GM18517 (cell line): ENCODE measurements at regions not wholly inside any gene's neighbourhood (a gene's known extent, or its start where the extent isn't known, plus 50 kb on each side); places are given as distances from the start of the nearest gene placed in this dataset.
"Not testable (repeated sequence)": the region's sequence is repeated elsewhere in the genome, so short reads cannot be mapped to it uniquely, and the experiment has no call there.

ENCODE experiments used
- ATAC-seq: cut with Tn5 transposase; IDR thresholded peaks from one replicate; pipeline ENCODE4 v1.9.1; 2021; ENCODE audit warnings: mild to moderate bottlenecking, moderate library complexity; ENCODE audit not compliant: unreplicated experiment

DNA sequence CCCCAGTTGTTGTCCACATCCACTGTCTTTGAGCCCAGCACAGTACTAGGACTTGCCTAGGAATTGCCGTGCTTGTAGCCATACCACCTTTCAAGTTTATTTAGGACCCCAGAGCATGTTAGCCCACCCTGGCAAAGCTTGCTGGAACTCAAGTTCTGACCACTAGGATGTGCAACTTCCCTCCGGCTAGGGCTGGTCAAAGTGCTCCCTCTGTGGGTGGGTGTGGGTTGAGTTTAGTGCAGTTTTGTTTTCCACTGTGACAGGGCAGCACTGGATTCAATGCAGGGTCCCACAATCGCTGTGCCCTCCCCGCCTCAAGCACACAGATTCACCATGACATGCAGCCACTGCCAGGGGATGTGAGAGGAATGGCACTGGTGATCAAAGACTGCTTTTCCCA lies 96.0 kb downstream of the RASGEF1B start:
- no peak for ATAC-seq

DNA sequence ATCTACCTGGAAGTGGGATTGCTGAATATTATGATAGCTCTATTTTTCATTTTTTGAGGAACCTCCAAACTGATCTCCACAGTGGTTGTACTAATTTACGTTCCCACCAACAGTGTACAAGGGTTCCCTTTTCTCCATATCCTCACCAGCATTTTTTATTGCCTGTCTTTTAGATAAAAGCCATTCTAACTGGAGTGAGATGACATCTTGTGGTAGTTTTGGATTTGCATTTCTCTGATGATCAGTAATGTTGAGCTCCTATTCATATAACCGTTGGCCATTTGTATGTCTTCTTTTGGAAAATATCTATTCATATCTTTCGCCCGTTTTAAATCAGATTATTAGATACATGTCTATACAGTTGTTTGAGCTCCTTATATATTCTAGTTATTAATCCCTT lies 101.8 kb downstream of the RASGEF1B start:
- ATAC-seq: no peak

DNA sequence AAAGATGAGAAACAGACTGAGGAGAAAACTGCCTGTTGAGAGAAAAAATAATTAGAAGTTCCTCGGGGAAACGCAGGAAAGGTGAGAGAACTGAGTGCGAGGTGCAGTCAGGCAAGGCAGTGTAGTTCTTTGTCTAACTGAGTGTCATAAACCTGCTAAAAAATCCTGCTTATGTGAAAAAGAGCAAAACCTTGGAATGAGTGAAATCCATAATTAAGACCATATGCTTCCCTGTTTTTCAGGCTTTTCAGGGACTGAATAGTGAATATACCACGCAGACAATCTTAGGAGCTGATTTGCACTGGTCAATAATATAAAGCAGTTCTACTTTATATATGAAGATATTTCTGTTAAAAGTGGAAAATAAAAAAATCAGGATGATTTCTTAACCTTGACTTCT lies 104.9 kb downstream of the RASGEF1B start:
- ATAC-seq: no peak

DNA sequence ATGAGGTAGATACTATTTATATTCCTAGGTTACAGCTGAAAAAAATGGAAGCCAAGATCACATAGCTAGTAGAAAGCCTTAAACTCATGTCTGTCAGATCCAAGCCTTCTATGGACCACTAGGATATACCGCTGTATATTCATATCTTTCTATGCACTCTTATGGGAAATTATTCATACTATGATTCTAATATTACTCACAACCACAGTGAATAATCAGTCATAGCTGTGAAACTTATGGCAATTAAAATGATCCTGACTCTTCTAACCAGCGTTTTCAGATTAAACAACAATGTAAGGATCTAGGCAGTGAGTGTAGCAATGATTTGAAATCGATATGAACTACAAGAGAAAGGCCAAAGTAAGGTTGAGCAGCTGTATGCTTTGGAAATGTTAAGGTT lies 111.0 kb downstream of the RASGEF1B start:
- ATAC-seq: no peak

DNA sequence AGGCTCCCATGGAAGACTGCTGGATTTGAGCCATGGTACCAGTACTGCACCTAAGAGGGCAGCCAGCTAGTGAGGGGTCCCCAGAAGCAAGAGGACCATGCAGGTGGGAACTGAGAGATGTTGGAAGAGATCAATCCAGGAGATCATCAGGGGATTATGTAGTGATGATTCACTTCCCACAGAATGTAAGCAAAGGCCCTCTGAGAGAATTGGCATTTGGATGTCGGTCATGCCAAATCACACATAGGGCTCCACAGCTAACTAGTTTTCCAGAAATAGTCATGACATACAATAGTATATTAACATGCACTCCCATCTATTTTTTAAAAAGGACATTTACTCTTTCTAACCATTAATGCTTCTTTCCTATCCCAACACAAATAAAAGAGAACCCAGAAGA lies 112.5 kb downstream of the RASGEF1B start:
- no peak for ATAC-seq

DNA sequence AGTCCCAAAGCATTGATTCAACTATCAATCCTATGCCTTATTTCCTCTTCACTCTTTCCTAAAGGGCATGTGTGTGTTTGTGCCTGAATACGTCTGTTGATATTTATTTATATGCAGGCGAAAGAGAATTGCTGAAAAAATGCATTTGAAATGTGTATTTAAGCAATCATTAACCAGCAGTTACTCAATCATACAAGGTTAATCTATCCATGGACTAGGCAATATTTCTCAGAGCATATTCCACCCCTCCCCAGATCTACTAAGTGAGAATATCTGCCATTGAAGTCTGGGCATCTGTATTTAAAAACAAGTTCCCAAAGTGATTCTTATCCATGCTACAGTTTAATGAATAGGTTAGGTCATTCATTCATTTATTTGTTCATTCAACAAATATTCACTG lies 113.6 kb downstream of the RASGEF1B start:
- ATAC-seq: no peak

DNA sequence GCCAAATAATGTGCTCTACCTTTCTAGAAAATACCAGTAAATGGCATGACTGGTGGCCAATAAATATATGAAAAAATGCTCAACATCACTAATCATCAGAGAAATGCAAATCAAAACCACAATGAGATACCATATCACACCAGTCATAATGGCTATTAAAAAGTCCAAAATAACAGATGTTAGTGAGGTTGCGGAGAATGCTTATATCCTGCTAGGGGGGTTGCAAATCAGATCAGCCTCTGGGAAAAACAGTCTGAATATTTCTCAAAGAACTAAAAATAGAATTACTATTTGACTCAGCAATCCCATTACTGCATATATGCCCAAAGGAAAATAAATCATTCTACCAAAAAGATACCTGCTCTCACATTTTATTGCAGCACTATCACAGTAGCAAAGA lies 115.1 kb downstream of the RASGEF1B start:
- ATAC-seq: no peak

DNA sequence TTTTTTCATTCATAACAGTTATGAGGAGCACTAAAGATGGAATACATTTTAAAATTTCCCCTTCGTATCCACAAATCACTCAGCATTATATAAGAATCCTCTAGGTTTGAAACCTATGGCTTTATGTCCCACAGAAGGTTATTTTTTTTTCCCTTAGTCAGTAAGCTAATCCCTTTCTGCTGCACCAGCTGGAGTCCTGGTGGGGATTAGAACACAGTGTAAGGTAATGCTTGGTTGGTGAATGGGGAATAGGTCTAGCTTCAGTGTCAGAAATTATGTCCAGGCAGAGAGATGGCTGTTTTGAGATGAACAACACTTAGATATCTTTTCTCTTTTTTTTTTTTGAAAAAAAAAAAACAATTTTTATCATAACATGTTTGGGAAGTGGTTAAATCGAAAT lies 116.6 kb downstream of the RASGEF1B start:
- no peak for ATAC-seq

DNA sequence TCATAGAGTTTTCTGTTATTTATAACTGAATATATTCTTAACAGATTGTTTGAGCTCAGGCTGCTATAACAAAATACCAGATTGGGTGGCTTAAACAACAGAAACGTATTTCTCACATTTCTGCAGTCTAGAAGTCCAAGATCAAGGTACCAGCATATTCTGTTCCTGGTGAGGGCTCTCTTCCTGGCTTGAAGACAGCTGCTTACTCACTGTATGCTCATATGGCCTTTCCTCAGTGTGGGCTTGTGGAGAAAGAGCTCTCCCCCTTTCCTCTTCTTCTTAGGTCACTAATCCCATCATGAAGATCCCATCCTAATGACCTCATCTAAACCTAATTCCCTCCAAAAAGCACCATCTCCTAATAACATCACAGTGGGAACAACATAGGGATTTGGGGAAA lies 117.8 kb downstream of the RASGEF1B start:
- ATAC-seq: no peak

DNA sequence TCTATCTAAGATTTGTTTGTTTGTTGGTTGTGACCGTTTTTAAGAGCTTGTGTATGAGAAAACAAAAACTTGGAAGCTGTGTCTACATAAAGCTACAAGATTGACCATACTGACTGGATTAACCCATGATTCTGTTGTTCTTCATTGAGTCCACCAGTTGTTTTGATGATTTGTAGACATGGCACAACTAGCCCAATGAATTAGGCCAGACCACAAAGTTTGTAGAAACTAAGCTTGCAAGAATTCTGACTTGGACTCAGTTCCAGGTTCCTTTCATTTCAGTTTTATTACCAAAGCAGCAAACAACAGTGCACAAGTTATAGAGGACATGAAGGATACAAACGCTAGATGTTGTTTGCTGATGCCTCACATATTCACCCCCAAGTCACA lies 119.3 kb downstream of the RASGEF1B start:
- ATAC-seq: no peak

DNA sequence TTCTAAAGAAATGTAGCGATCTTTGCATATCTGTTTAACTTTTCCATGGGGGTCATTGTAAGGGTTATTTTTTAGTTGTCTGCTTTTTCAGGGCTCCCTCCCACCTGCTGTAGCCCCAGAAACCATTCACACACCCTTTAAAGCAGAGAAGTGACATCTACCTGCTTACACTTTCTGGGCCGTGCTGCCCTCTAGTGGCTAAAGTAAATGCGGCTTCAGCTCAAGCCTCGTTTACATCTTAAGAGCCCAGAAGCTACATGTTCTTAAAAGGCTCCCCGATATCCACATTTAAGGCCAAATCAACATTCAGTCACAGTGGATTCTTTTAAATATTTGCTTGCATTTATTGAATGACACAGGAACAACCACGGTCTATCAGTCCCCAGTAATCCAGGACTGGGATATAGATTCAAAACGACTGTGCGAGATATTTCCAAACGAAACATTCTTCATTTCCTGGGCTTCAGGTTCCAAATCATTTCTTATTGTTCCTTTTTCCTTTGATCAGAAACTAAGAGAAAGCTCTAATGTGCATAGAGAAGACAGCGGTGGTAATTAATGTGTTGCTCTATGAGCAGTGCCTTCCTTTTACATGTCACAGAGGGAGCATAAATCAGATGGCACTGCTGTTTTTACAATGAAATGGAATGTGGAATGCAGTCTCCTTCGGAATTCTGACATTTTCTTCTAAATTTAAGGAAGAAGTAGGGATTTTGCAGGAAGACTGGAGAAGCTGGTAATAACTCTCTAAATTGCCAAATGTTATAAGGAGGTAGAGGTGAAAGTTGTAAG lies 119.9 kb downstream of the RASGEF1B start:
- ATAC-seq: peak; percentile 89

DNA sequence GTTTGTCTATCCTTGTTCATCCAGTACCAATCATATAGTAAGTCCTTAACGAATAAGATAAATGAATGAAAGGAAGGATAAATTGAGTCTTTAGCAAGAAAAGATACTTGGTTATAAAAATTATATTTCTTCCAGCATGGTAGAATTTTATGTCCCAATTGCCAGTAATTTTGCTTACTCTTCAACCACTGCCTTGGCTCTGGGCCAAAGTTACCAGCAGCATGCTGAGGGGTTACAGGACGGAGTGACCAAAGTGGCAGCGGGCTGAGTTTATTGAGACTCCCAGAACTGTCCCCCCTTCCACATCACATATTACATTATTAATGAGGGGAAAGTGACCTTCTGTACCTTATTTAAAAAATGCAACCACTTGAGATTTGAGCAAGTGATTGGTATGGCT lies 121.7 kb downstream of the RASGEF1B start:
- ATAC-seq: no peak

DNA sequence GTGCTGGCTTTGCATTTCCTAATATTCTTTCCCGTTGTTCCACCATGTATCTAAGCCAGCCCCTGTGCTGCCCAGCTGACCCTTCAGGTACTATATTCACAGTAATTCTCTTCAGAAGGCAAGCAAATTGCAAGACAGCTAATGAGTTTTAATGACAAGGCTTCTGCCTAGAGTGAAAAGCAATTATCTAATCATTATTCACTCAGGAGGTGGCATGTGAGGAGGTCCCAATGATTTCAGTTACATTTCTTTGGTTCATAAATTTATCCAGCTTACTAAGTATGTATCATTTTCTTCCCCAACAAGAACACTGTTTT lies 123.0 kb downstream of the RASGEF1B start:
- no peak for ATAC-seq

DNA sequence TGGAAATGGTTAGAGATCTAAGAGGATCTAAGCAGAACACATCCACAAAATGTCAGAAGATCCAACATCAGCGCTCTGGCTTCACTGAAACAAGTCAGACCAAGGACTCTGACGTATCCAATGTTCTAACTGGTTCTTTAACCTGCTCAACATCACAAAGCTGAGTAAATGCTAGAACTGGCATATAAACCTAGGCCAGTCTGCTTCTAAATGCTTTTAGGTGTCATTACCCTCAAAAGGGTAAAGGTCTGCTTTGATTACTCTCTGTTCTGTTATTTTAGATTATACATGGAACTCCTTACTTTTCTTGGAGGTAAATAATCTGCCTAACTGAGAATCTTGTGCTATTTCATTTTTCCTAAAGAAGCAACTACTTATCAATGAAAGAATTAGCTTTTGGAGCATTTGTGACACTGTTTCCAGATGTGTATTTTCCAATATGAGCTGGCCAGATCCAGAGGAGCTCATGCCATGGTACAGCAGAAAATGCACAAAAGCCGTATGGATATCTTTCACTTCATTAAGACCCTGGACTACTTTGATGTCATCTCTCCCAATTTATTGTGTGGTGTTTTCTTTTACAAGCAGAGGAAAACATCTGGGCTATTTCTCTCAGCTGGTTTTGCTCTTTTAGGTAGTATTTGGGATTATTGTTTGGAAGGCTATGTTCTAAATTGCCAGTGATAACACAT lies 123.5 kb downstream of the RASGEF1B start:
- no peak for ATAC-seq

DNA sequence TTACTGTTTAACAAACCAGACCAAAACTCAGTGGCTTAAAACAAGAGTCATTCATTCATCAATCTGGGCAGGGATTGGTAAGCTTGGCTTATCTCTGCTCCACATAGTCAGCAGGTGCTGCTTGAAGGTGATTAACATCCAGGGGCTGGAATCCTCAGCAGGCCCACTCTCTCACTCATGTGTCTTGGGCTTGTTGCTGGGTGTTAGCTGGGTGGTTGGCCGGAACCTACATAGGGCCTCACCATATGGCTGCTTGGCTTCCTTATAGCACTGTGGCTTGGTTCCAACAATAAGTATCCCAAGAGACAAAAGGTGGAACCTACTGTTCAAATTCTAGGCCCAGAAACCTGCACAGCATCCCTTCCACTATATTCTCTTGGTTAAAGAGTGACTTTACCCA lies 125.0 kb downstream of the RASGEF1B start:
- no peak for ATAC-seq

DNA sequence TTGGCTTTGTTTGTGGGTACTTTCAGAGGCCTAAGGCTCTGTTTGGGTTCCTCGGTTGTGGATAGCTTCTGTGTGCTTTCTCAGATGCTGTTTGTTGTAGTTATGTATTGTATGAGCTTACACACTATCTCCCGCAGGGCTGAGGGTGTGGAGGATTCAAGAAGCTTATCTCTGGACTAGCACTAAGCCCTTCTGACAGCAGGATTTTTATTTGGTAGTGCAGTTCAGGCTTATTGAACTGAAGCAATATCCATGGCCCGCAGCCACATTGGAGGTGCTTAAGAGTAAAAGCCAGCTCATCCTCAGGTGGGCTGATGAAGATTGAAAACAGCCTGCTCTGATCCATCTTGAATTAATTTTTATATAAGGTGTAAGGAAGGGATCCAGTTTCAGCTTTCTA lies 128.2 kb downstream of the RASGEF1B start:
- no peak for ATAC-seq

DNA sequence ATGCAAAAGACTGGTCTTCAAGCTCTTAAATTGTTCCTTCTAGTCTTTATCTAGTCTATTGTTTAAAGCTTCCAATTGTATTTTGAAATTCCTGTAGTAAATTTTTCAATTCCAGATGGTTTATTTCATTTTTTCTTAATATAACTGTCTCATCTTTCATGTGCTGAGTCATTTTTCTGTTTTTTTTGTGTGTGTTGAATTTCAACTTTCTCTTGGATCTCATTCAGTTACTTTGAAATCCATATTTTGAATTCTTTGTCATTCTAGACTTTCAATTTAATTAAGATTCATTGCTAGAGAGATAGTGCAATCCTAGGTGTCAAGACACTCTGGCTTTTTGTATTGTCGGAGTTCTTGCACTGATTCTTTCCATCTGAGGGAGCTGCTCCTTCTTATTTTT lies 128.0 kb upstream of the PRKG2 start:
- no peak for ATAC-seq

DNA sequence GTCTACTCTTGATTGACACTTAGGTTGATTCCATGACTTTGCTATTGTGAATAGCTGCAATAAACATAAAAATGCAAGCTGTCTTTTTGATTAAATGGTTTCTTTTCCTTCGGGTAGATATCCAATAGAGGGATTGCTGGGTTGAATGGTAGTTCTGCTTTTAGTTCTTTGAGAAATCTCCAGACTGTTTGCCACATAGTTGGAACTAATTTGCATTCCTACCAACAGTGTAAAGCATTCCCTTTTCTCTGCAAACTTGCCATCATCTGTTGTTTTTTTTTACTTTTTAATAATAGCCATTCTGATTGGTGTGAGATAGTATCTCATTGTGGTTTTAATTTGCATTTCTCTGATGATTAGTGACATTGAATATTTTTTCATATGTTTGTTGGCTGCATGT lies 122.2 kb upstream of the PRKG2 start:
- ATAC-seq: no peak

DNA sequence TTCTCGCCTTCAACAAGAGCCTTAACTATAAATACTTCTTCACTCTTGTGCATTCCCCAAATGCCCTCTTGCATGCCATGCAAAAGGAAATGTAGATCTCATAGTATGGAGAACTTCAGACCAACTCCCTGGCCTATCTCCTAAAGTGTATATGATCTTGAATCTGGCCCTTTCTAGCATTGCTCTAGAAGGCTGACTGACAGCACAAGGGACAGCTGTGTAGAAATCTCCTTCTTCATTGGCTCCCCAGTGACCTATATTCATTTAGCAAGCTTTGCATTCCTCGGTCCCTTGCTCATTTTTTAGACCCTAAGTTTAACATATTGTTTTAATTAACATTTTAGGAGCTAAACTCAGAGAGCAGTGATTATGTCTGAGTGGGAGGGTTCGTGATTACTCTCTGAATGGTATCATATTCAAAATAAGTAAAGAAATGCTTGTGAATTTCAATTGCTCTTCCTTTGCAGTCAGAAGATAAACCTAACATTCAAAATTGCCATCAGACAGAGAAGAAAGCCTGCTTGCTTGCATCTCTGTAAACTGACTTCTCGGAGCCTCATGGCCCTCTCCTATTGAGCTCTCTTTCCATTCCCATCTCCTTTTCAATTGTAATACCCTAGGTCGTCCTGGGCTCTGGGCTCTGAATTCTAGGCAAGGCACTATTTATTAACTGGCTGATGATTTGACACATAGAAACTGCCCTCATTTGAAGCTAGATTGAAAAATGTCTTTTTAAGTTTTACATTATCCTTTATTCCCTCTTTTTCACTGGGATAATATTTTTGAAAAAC lies 120.3 kb upstream of the PRKG2 start:
- no peak for ATAC-seq

DNA sequence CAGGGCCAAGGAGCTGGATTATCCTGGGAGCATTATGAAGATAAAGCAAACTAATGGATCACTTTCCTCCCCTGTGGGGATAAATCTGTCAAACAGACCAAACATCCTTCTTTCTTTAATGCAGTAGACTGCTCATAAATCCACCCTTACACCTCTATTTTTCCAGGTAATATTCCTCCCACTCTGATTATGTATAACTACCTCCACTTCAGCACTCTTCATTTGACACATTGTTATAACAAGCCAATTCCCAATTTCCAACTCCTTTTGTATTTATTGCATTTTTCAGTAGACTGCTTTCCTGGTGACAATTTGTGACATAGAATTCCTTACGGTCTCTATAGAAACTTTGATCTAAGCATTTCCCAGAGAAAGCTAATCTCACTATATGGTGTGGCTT lies 115.0 kb upstream of the PRKG2 start:
- ATAC-seq: no peak

DNA sequence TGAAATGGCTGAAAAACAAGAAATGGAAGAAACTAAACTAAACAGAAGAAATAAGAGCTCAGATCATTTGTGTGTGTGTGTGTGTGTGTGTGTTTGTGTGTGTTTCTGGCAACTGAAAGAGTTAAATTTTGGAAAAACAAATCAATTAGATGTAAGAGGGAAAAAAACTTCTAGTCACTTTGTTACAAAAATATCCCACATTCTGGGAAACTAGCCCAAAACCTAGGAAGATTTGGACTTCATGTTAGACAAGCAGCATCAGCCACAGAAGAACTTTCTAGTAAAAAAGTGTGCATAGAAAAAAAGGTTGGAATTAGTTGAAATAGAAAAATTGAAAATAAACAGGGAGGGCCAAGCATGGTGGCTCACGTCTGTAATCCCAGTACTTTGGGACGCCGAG lies 111.6 kb upstream of the PRKG2 start:
- no peak for ATAC-seq

DNA sequence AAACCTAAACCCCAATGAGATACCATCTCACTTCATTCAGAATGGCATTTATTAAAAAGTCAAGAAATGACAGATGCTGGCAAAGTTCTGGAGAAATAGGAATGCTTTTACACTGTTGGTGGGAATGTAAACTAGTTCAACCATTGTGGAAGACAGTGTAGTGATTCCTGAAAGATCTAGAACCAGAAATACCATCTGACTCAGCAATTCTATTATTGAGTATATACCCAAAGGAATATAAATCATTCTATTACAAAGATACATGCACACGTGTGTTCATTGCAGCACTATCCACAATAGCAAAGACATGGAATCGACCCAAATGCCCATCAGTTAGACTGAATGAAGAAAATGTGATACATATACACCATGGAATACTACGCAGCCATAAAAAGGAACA lies 109.6 kb upstream of the PRKG2 start:
- ATAC-seq: not testable (repeated sequence)
